ENCODE measurements at regions not wholly inside any gene's neighbourhood (a gene's known extent, or its start where the extent isn't known, plus 50 kb on each side); places are given as distances from the start of the nearest gene placed in this dataset.

GRCh38 chr15:62966294-62967078, 76.1 kb upstream of the TPM1 start:
- H3K27me3 ChIP-seq (ENCODE audit: control insufficient read depth, insufficient read depth): no peaks in the 10 kb centered on the region
- intact Hi-C loops (cut with DNase I): no loop called here
- no peaks in the 10 kb centered on the region for H3K9me3 ChIP-seq (ENCODE audit: control insufficient read depth, low read length)
- DNase-seq (no peak), ATAC-seq (no peak)
- H3K4me3 ChIP-seq (ENCODE audit: low read length): no peak overlapping the region
- H3K27ac ChIP-seq (ENCODE audit: low read length): no peak overlapping the region
- 97% methylated on average over 4 of the region's 4 CpGs for WGBS
- no peaks in the 10 kb centered on the region for H3K4me1 ChIP-seq (ENCODE audit: control insufficient read depth, insufficient read depth, low read length)

- intact Hi-C loops (cut with DNase I): no loop called here
- WGBS: 66% methylated on average over 7 of the region's 7 CpGs
- no peak for DNase-seq
- no peaks in the 10 kb centered on the region for H3K9me3 ChIP-seq (ENCODE audit: control insufficient read depth, low read length)
- H3K4me1 ChIP-seq (ENCODE audit: control insufficient read depth, insufficient read depth, low read length): no peaks in the 10 kb centered on the region
- H3K4me3 ChIP-seq (ENCODE audit: low read length): no peak overlapping the region
- ATAC-seq: no peak
- no peak overlapping the region for H3K27ac ChIP-seq (ENCODE audit: low read length)
- H3K27me3 ChIP-seq (ENCODE audit: control insufficient read depth, insufficient read depth): no peaks in the 10 kb centered on the region
These were observed 73.8 kb upstream of the TPM1 start for GRCh38 chr15:62968699-62969098.

GRCh38 chr15:62969442-62970089, 73.0 kb upstream of the TPM1 start:
- Histone ChIP-seq H3K27me3 (ENCODE audit: control insufficient read depth, insufficient read depth) (no peaks in the 10 kb centered on the region), H3K4me1 (ENCODE audit: control insufficient read depth, insufficient read depth, low read length) (no peaks in the 10 kb centered on the region), H3K9me3 (ENCODE audit: control insufficient read depth, low read length) (no peaks in the 10 kb centered on the region), H3K4me3 (ENCODE audit: low read length) (no peak overlapping the region), H3K27ac (ENCODE audit: low read length) (no peak overlapping the region)
- DNase-seq (no peak), ATAC-seq (no peak)
- 96% methylated on average over 1 of the region's 1 CpG for WGBS
- intact Hi-C loops (cut with DNase I): no loop called here

DNA sequence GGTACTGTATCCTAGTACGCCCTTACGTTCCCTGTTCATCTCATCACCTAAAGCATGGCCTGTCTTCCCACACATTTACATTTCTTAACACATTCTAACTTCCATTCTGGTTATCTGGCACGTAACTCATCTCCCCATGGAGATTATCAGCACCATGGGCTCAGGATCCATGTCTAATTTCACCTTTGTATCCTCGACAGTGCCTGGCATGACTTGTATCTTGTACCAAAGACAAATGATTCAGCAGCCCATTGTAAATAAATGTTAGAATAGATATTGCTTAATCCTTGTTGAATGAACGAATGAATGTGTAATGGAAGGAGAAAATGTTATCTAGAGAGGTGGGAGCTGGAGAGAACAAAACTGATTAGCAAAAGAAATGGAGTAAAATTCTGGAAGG, 69.7 kb upstream of the TPM1 start:
- Histone ChIP-seq H3K4me3 (ENCODE audit: low read length) (no peak overlapping the region), H3K9me3 (ENCODE audit: control insufficient read depth, low read length) (no peaks in the 10 kb centered on the region), H3K4me1 (ENCODE audit: control insufficient read depth, insufficient read depth, low read length) (no peaks in the 10 kb centered on the region), H3K27me3 (ENCODE audit: control insufficient read depth, insufficient read depth) (no peaks in the 10 kb centered on the region), H3K27ac (ENCODE audit: low read length) (no peak overlapping the region)
- 59% methylated on average over 5 of the region's 5 CpGs for WGBS
- intact Hi-C loops (cut with DNase I): no loop called here
- DNase-seq: no peak
- ATAC-seq: peak in 1 of 2 donors; percentile 51

DNA sequence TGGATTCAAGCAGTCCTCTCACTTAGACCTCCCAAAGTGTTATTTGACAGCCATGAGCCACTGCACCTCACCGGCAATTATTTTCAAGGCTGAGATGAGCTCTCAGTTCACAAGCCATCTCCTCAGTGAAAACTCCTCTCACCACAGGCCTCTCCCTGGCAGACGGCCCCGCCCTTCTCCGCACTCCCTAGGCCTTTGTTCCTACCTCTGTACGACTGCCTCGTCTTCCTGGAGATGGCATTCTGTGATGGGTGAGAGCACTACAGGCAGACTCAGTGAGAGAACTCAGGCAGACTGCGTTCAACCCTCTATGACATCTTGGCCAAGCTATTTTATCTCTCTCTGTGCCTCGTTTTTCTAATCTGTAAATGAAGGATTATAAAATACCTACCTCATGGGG, 67.0 kb upstream of the TPM1 start:
- Histone ChIP-seq H3K27ac (ENCODE audit: low read length) (no peak overlapping the region), H3K9me3 (ENCODE audit: control insufficient read depth, low read length) (no peaks in the 10 kb centered on the region), H3K27me3 (ENCODE audit: control insufficient read depth, insufficient read depth) (no peaks in the 10 kb centered on the region), H3K4me1 (ENCODE audit: control insufficient read depth, insufficient read depth, low read length) (no peaks in the 10 kb centered on the region), H3K4me3 (ENCODE audit: low read length) (no peak overlapping the region)
- 74% methylated on average over 8 of the region's 8 CpGs for WGBS
- peak in 1 of 2 donors; percentile 24 for ATAC-seq
- intact Hi-C loops (cut with DNase I): no loop called here
- no peak for DNase-seq

DNA sequence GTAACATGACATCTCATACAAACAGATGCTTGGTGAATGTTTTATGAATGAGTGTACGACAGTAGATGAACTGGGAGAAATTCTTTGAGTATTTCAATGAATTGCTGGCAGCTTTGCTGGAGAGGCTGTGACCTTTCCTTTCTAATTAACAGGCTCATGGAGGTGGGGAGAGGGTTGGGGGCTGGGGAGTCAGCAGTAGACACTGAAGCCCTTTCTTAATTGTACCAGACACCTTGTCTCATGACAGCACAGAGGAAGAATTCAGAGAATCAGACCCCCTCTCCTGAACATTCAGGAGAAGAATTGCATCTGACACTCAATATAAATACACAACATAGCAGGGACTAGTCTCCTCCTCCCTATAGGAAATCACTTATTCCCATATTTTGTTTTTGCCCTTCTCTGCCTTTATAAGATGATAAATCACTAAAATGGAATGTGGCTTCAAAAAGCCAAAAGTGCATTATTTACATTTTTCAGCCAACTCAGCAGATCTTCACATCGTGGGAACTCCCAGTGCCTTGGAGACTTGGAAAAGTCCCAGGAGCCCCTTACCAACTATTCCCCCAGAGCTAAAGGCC, 66.2 kb upstream of the TPM1 start:
- ATAC-seq: no peak
- Histone ChIP-seq H3K4me3 (ENCODE audit: low read length) (no peak overlapping the region), H3K27ac (ENCODE audit: low read length) (no peak overlapping the region), H3K27me3 (ENCODE audit: control insufficient read depth, insufficient read depth) (no peaks in the 10 kb centered on the region), H3K4me1 (ENCODE audit: control insufficient read depth, insufficient read depth, low read length) (no peaks in the 10 kb centered on the region), H3K9me3 (ENCODE audit: control insufficient read depth, low read length) (no peaks in the 10 kb centered on the region)
- 43% methylated on average over 2 of the region's 2 CpGs for WGBS
- no peak for DNase-seq
- intact Hi-C loops (cut with DNase I): no loop called here

GRCh38 chr15:62977952-62978811, 64.4 kb upstream of the TPM1 start:
- no peaks in the 10 kb centered on the region for H3K9me3 ChIP-seq (ENCODE audit: control insufficient read depth, low read length)
- H3K4me3 ChIP-seq (ENCODE audit: low read length): no peak overlapping the region
- peak; percentile 25 to 38 for ATAC-seq
- H3K27ac ChIP-seq (ENCODE audit: low read length): no peak overlapping the region
- H3K27me3 ChIP-seq (ENCODE audit: control insufficient read depth, insufficient read depth): no peaks in the 10 kb centered on the region
- 61% methylated on average over 8 of the region's 8 CpGs for WGBS
- intact Hi-C loops (cut with DNase I): no loop called here
- DNase-seq: no peak
- H3K4me1 ChIP-seq (ENCODE audit: control insufficient read depth, insufficient read depth, low read length): no peaks in the 10 kb centered on the region

DNA sequence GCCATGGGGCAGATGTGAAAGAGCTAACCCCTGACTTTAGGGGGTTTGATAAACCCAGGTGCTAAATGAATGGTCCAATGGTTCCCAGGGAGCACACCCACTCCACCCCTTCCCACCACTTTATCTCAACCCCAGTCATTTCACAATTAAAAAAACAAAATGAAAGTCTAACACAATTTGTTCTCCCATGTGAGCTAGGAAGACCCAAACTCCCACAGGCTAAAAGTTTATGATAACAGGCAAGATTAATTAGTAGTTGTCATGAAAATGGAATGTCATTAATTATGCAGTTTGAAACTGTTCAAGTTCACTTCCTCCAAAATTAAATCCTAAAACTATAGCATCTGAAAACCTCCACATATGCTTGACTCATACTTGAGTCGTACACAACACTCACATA, 63.3 kb upstream of the TPM1 start:
- ATAC-seq: no peak
- no peaks in the 10 kb centered on the region for H3K27me3 ChIP-seq (ENCODE audit: control insufficient read depth, insufficient read depth)
- no peak overlapping the region for H3K27ac ChIP-seq (ENCODE audit: low read length)
- no peak overlapping the region for H3K4me3 ChIP-seq (ENCODE audit: low read length)
- no peak for DNase-seq
- 91% methylated on average over 1 of the region's 1 CpG for WGBS
- H3K9me3 ChIP-seq (ENCODE audit: control insufficient read depth, low read length): no peaks in the 10 kb centered on the region
- intact Hi-C loops (cut with DNase I): no loop called here
- H3K4me1 ChIP-seq (ENCODE audit: control insufficient read depth, insufficient read depth, low read length): no peaks in the 10 kb centered on the region

DNA sequence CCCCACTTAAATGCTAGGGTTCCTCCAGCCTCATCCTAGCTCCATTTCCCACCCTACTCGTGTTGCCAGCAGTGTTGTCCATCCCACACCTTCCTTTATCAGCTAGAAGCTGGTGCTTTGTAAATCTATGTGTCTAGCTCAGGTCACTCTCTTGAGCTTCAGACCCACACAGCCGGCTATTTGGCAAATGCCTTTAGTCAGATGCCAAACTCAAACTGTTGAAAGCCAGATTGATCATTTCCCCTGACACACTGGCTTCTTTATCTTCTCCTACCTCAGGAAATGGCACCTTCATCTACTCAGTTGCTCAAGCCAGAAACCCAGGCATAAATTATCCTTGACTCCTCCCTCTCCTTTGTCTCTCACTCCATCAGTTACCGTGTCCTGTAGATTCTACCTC, 61.5 kb upstream of the TPM1 start:
- intact Hi-C loops (cut with DNase I): no loop called here
- 47% methylated on average over 3 of the region's 3 CpGs for WGBS

GRCh38 chr15:62983956-62984355, 58.6 kb upstream of the TPM1 start:
- Histone ChIP-seq H3K27ac (ENCODE audit: low read length) (no peak overlapping the region), H3K27me3 (ENCODE audit: control insufficient read depth, insufficient read depth) (no peaks in the 10 kb centered on the region), H3K9me3 (ENCODE audit: control insufficient read depth, low read length) (no peaks in the 10 kb centered on the region), H3K4me1 (ENCODE audit: control insufficient read depth, insufficient read depth, low read length) (no peaks in the 10 kb centered on the region), H3K4me3 (ENCODE audit: low read length) (no peak overlapping the region)
- intact Hi-C loops (cut with DNase I): no loop called here
- ATAC-seq (no peak), DNase-seq (no peak)
- 91% methylated on average over 8 of the region's 8 CpGs for WGBS

More for the DNA sequence above, 61.5 kb upstream of the TPM1 start:
- Histone ChIP-seq H3K27me3 (ENCODE audit: control insufficient read depth, insufficient read depth) (no peaks in the 10 kb centered on the region), H3K4me3 (ENCODE audit: low read length) (no peak overlapping the region), H3K4me1 (ENCODE audit: control insufficient read depth, insufficient read depth, low read length) (no peaks in the 10 kb centered on the region), H3K27ac (ENCODE audit: low read length) (no peak overlapping the region), H3K9me3 (ENCODE audit: control insufficient read depth, low read length) (no peaks in the 10 kb centered on the region)
- ATAC-seq (no peak), DNase-seq (no peak)

- WGBS: 67% methylated on average over 6 of the region's 6 CpGs
These were observed 56.8 kb upstream of the TPM1 start for GRCh38 chr15:62985768-62986167.

More at GRCh38 chr15:62985768-62986167, 56.8 kb upstream of the TPM1 start:
- ATAC-seq (no peak), DNase-seq (no peak)
- no peaks in the 10 kb centered on the region for H3K27me3 ChIP-seq (ENCODE audit: control insufficient read depth, insufficient read depth)
- intact Hi-C loops (cut with DNase I): no loop called here
- no peaks in the 10 kb centered on the region for H3K9me3 ChIP-seq (ENCODE audit: control insufficient read depth, low read length)
- H3K4me1 ChIP-seq (ENCODE audit: control insufficient read depth, insufficient read depth, low read length): no peaks in the 10 kb centered on the region
- no peak overlapping the region for H3K4me3 ChIP-seq (ENCODE audit: low read length)
- no peak overlapping the region for H3K27ac ChIP-seq (ENCODE audit: low read length)
